COLO668 (cell line): ENCODE measurements at regions not wholly inside any gene's neighbourhood (a gene's known extent, or its start where the extent isn't known, plus 50 kb on each side); places are given as distances from the start of the nearest gene placed in this dataset.

Experiments
- DNase-seq: peaks from one replicate; lab custom pipeline; 2025; ENCODE audit not compliant: unreplicated experiment; lab: John Stamatoyannopoulos, UW

DNA sequence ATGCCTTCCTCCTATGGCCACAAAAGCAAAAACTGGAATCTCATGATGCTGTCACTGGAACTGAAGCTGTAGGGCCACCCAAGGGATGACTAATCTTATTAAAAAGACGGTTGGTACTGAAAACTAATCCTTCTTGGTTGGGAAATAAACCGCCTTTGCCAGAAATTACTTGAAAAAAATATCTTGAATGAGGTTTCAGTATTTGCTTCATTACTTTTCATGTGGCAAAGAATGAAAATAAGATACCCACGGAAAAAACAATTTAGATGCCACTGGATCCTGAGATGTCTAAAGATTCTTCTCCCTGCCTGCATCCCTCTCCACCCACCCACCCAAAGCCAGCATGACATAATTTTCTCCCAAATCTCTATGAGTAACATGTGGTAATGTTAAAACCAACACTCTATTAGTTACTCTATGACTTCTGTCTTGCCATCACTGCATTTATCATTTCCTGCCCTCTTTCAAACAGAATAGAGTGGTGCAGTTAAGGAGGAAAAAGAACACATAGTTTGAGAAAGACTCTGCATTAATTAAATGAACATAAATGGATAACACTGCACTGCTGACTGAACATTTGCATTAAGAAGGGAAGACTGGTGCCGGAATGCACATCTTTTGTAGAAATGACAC, 111.8 kb upstream of the DPH6 start:
- DNase-seq = no peak

DNA sequence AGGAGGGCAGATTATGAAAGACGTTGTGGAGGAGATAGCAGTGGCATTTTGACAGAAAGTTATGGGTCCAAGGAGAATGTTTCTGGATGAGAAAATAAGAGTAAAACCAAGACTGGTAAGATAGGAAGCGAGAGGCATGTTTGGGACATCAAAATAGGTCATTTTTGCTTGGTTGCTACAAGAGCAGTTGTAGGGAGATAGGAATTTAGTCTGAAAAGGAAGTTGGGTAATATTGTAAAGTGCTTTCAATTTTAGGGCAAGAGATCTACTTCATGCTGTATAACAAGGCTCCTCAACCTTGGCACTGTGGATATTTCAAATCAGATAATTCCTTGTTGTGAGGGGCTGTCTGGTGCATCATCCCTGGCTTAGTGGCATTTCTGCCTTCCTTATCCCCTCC, 118.0 kb upstream of the DPH6 start:
- DNase-seq = no peak

DNA sequence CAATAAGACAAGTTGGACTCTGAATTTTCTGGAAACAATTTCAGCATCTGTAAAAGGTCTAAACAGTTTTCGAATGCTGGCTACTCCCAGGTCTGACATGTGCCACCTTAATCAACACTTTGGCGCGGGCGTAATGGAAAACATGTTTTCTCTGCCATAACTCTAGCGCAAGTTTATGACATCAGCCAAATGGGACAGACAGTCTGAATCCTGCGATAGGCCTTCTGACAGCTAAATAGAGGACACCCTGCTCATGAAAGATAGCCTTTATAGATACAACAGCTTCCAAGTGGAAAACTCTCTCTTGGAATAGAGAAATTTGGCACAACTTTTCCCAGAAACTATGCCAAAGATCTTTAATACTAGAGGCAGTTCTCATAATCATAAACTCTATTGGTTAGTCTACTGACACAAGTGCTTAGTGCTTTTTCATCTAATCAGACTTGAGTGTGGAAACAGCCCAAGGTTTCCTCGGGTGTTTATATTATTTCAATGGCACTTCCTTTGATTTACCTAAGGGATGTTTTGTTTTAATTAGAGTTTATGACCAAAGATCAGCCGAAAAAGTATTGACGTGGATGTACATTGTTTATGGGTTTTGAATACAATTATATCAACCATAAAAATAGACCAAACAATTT, 120.1 kb upstream of the DPH6 start:
- DNase-seq = no peak

DNA sequence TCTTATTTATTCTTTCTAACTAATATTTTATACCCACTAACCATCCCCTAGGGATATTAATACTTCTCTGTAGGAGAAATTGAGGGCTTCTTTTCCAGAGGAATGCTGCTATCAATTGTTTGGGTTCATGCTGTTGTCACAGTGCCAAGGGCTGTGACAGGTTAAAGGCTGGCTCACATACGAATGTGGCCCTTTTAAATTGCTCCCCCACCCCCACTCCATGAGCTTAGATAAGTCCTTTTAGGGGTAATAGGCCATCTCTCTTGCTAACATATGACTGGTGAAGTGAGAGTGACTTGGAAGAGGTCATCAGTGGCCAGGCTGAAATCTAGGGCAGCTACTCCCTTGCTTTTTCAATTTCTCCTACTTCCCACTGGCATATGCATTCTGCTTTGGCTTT, 121.9 kb upstream of the DPH6 start:
- no peak for DNase-seq

DNA sequence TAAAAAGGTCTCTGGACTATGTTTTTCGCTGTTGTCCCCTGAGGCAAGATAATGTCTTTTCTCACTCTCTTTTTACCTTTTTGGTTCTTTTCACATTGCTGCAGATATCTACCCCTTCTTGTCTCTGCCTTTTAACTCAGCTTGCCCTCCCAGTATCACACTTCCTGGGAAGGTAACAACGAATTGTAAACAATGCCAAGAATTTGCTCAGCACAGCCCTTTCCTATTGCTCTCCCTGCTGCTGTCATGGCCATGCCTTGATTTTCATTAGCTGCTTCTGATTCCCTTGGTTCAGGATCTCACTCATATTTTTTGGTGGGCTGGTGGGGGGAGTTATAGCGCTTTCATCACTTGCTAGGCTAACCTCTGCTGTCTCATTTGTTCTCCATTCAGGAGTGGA, 123.1 kb upstream of the DPH6 start:
- no peak for DNase-seq

DNA sequence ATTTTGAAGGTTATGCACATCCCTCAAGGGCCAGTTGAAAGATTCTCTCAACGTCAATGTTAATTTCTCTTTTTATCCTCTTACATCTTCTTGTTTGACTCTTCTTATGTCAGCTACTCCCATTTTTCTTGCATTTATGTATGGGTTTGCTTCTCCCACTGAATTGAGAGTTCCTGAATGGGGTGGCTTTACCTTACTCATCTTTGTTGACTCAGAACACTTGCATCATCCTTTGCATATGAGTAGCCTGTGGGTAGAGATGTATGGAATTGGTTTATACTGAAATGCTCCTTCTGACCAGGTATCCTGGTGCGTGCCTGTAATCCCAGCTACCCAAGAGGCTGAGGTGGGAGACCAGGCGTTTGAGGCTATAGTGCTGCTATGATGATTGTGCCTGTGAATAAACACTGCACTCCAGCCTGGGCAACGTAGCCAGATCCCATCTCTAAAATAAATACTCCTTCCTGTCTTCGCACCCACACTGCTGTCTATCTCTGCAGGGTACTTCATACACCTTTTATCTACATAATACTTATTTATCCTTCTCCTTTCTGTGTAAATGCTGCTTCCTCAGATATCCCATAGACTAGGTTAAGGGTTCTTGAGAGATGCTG, 123.6 kb upstream of the DPH6 start:
- DNase-seq = no peak

DNA sequence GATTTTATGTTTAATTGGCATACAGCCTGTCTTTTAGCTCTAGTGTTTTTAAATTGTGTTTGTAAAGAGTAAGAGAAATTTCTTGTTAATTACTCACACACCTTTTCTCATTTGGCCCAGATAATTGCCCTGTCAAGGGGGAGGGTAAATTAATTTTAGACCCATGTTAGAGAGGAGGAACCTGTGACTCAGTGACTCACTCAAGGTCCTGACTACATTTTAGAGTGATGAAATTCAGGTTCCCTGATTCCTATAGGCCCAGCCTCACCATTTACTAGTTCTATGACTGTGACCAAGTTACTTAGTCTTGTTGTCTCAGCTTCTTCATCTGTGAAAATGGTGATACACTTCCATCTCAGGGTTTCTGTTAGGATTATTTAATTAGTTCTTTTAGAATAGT, 125.2 kb upstream of the DPH6 start:
- DNase-seq = no peak

DNA sequence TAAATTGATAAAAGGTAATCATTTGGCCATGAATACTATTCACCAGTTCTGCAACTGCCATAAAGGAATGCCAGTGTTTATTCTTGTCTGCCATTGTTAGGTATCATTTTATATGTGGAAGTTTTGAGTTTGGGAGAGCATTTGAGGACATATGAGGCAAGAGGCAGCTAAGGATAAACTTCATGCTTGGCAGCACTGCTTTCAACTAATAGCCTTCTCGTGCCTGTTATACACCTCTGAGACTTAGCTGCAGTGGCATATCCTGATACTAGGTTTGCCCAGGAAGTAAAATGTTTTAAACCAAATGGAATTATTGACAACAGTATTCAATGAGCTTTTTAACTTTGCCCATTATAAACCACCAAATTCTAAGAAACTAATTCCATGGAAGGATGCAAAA, 126.0 kb upstream of the DPH6 start:
- DNase-seq = no peak

DNA sequence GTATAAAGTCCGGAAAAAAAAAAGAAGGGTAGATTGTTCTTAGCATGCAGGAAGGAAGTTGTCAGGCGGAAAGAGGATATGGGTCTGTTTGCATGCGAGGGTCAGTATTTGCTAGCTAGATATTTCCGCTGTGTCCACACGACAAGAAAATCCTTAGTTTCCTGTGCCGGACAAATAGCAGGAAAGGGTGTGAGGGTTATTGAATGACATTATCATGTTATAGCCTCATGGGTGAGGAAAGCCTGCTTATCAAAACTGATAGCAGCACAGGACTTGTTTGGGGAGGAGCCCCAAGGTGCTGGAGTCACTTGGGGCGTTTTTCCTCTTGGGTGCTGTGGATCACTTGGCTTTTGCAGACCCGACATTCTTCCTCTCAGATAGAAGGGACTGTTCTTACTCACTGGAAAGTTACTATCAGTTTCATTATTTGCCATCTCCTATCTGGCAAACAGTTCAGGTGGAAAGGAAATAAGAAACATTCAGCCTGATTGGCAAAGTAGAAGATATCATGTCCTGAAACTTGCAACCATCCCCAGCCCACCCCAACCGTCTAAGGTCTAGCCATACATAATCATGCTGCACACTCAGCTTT, 127.2 kb upstream of the DPH6 start:
- DNase-seq = no peak

DNA sequence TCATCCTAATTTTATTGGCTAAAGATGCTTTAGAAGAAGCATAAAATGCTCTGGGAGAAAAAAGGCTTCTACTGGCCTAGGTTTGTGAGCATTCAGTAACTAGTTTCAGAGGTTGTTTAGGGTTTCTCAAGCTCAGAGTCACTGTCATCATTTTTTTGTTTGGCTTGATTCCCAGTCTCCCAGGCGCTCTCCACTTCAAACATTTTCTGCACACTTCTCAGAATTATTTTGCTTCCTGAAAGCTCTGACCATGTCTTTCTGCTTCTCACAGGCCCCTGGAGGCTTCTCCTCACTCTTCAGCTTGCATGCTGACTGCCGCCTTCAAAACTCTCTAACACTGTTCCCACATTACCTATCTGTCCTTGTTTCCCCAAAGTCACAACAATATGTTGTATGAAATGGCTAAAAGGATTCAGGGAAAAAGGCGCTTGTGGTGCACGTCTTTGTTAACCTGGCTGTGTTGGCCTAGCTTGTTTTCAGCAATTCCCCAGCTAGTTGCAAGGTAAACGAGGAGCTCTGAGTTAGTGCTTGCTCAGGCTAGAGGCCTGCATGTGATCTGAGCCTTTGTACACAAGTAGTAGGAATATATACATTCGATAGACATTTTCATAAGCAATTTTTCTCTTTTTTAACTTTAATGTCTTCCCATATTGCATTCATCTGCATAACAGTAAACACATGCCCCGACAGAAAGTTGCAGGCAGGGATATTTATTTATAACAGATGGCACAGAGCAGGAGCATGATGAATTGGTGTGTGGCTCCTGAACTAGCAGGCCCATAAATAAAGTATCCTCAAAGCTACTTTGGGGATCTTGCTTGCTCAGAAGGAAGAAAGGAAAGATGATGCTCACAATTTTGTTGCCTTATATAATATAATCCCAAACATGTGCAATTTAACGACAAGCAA, 129.2 kb upstream of the DPH6 start:
- no peak for DNase-seq

DNA sequence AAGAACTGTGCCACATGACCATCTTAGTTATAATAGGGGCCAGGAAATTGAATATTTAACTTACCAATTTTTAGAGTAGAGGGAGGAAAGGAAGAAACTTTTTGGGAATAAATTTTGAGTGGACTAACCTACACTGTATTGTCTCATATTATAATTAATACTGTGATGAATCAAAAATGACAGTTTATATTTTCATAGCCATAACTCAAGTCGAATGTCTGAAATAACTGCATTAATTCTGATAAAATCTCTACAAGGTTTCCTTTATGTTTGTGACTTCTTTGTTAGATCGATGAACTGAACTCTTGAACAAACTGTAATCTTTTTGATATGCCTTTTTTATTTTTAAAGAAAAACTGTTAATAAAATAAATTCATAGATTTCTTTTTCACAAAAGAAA, 132.8 kb upstream of the DPH6 start:
- DNase-seq = no peak

DNA sequence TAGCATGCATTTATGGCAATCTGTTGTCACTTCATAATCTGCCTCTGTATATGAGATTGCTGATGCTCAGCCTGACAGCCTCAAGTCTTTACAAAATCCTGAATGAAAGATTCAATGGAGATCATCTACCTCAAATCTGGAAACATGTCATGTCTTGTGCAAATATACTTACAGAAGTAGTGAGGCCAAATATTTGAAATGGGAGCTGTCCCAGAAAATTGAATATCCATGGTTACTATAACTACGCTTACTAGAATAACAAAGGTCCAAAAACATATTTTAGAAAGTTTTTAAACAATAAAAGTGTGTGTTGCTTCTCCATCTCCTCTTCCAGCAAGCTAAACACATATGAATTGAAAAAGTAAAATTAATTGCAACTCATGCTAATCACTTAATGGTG, 133.2 kb upstream of the DPH6 start:
- no peak for DNase-seq

DNA sequence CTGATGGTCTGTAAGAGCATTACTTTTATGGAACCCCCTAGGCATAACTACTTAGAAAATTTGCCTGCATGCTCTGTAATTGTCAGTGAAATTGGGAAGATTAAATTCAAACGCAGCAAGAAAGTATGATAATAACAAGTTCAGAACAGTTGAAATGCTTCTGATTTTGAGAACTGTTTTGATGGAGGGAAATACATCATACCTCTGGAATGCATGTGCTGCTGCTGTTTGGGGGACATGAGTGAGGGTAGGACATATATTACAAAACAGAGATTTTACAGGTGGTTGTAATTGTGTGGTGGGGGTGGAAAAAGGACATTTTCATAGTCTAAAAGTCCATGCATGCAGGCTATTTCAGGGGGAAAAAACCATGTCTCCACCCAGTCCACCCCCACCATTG, 135.0 kb upstream of the DPH6 start:
- DNase-seq = no peak

DNA sequence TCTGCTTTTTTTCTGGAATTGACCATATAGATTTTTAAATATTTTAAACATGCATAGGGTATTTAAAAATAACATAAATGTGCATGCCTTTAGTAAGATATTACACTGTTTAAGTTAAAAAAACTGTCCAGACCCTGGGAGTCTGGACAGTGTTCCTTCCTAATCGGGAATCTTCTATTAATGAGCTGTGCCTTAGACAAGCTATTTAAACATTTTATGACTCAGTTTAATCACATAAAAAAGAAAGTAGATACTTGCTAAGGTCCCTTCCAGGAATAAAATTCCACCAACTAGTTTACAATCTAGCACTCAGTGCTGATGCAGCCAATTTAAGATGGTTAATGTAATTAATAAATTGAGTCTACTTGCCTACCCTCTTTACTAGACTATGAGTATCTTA, 140.4 kb upstream of the DPH6 start:
- no peak for DNase-seq

DNA sequence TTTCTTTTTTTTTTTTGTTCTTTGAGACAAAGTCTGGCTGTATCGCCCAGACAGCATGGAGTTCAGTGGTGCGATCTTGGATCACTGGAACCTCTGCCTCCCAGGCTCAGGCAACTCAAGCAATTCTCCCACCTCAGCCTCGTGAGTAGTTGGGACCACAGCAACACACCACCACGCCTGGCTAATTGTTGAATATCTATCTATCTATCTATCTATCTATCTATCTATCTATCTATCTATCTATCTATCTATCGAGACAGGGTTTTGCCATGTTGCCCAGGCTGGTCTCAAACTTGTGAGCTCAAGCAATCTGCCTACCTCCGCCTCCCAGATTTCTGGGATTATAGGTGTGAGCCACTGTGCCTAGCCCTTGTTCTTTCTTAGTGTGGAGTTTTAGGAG, 143.3 kb upstream of the DPH6 start:
- no peak for DNase-seq

DNA sequence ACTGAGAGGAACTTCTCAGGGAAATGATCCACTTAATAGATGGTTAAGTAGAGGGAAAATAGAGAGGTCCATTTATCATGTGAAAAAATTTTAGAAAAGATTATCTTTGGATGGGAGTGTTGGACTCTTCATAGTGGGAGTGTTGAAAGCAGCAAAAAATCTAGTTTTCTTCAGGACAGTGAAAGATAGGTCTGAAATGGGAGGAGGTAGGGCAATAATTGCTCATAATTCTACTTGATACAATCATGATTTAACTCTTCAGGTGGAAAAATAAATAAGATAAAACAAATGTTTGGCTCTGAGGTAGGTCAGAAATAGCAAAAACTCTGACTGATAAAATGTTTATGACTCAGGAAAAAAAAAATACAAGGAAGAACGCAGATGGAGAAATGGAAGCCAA, 144.1 kb upstream of the DPH6 start:
- no peak for DNase-seq

DNA sequence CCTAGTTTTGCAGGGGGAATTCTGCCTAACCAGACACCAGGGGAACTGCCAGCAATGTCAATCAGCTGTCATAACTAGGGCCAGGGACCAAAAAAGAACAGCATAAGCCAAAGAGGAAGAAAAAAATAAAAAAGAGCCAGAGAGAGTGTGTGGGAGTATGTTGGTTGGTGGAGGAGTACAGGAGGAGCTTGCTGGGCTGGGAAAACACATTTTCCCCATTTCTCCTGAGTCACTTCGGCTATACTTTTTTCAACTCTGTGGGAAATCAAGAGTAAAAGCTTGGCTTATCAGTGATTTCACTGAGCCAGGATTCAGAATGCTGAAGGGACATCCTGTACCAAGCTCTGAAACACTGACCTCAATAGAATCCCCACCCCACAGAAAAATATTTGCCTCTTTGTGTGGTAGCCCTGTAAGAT, 144.7 kb upstream of the DPH6 start:
- DNase-seq = no peak

DNA sequence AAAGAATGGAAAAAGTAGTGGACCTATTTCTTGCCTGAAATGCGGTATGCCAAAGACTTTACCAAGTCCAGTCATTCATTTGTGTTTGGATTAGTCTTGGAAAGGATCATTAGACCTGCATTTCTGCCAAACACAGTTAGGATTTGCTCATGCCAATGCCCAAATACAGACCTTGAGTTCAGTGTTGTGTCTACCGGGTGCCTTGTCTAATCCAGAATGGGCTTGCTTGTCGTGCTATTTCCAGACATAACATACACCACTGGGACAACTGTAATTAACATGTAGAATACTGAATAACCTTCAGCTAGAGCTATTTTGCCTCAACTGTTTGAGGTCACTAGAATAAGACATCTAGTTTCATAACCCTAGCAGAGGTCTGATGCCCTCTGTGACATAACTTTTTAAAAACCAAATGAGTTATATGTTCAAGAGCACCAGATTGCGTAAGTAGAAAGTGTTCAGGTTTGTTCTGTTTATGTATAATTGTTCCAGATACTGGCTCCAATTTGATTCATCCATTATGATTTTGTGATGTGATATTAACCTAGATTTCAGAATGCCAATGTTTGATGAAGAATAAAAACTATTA, 145.3 kb upstream of the DPH6 start:
- DNase-seq = no peak

DNA sequence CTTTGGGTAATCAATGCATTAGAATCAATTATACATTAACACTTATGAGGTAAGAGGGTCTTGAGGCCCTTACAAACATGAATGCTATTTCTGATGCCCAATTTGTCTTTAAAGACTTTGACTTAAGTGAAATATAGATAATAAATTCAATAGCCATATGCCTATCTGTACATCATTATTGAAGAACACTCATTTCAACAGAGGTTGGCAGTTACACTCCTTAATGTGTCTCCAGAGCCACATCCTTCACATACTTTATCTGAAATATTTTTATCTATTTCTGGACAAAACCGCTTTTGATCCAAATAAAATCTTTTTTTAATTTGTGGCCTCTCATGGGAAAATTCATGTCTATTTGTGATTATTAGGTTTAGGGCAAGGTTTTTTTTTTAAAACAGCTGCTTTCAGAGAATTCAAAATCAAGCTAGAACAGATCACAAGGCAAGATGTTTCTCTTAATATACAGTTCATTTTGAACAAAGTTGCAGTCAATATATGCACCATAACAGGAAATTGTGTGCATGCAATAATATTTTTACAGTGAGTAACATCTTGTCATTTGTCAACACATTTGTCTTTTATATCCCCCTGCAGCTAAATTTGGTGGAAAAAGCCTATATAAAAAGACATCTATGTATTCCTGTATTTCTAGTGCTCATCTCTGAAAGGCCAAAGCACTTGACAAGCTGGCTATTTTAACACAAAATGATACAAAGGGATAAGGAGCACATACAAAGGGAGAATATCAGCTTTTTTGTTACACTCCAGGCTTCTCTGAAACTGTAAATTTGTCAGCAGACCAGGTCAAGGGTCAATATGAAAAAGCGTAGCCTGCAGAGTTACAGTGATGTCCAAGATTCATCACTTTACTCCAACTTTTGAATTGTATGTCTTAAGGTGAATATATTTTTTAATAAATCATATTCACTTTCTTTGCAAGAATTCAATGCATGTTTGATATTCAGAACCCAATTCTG, 146.2 kb upstream of the DPH6 start:
- DNase-seq = no peak

DNA sequence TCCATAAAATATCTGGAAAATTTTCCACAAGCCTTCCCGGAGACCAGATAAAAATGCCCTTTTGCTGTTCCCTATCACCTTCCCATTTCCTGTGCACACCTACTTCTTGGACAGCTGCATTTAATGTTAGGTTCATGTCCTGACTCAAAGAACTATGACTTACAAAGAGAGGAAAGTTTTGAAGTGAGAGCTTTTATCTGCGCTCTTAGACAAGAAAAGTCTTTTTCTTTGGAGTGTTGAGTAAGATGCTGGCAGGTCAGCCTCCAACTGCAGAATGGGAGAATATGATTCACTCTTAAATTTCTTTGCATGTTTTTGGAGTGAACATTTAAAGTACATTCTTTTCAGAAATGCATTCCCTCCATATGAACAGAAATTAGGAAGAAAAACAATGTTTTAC, 147.3 kb upstream of the DPH6 start:
- DNase-seq = no peak
